Esophagus muscularis mucosa (tissue), 3 donors: ENCODE measurements at regions not wholly inside any gene's neighbourhood (a gene's known extent, or its start where the extent isn't known, plus 50 kb on each side); places are given as distances from the start of the nearest gene placed in this dataset.

Experiments
- POLR2A ChIP-seq: fragments of 450-650 bp; IDR thresholded peaks from one replicate; pipeline ENCODE4 v1.6.1; 2017; ENCODE audit warnings: antibody characterized with exemption, moderate library complexity, mild to moderate bottlenecking, low read depth
- TF ChIP-seq, protein P1 (sequence below), 3 experiments: fragments of 200-600 bp in 2 of 3; fragments of 450-650 bp in 1 of 3; sonication (generic) in 2 of 3; IDR thresholded peaks; one replicate each; pipeline ENCODE4 v1.5.1; 2017 to 2019; ENCODE audit warnings: antibody characterized with exemption in 3 of 3, mild to moderate bottlenecking in 2 of 3, moderate library complexity in 1 of 3

DNA sequence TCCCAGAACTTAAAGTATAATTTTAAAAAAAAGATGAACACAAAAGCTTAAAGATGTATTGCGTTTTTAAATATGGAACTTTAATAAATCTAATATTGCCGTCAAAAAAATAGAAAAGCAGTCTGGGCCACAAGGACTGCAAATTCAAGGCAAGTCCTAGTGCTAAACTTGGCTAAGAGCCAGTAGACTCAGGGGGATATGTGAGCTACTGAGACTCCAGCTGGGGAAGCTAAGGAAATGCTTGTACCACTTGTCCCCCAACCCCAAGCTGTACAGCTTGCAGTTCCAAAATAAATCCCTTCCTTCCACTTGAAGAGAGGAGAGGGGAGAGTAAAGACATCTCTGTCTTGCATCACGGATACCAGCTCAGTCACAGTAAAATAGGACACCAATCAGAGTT is 290.8 kb upstream of the FGF13 start:
- TF ChIP-seq, protein P1, sequence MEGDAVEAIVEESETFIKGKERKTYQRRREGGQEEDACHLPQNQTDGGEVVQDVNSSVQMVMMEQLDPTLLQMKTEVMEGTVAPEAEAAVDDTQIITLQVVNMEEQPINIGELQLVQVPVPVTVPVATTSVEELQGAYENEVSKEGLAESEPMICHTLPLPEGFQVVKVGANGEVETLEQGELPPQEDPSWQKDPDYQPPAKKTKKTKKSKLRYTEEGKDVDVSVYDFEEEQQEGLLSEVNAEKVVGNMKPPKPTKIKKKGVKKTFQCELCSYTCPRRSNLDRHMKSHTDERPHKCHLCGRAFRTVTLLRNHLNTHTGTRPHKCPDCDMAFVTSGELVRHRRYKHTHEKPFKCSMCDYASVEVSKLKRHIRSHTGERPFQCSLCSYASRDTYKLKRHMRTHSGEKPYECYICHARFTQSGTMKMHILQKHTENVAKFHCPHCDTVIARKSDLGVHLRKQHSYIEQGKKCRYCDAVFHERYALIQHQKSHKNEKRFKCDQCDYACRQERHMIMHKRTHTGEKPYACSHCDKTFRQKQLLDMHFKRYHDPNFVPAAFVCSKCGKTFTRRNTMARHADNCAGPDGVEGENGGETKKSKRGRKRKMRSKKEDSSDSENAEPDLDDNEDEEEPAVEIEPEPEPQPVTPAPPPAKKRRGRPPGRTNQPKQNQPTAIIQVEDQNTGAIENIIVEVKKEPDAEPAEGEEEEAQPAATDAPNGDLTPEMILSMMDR (IDR thresholded peaks at IDR 0.05): no peak
- no peak for TF ChIP-seq POLR2A
